Astrocyte (in vitro differentiated cells and primary cell): ENCODE measurements at regions not wholly inside any gene's neighbourhood (a gene's known extent, or its start where the extent isn't known, plus 50 kb on each side); places are given as distances from the start of the nearest gene placed in this dataset.

Source experiments
- DNase-seq: peaks from one replicate; pipeline ENCODE4 v3.0.0-alpha.2; 2010; ENCODE audit warnings: low read depth
- FAIRE-seq: peaks from 2 replicates; lab custom pipeline; 2011; peaks lifted over from hg19 to GRCh38; lab: Jason Lieb, UNC
- H2AFZ ChIP-seq: 2 replicates; pipeline ENCODE4 v1.6.0; 2012; ENCODE audit warnings: low read depth, low read length, inconsistent platforms
- H3K27ac ChIP-seq: 2 replicates; pipeline ENCODE4 v1.5.1; 2011; ENCODE audit warnings: low read depth, low read length, inconsistent platforms
- H3K27me3 ChIP-seq: 2 replicates; pipeline ENCODE4 v1.6.0; 2011; ENCODE audit warnings: low read length, inconsistent platforms; ENCODE audit not compliant: insufficient read depth
- H3K36me3 ChIP-seq: 2 replicates; pipeline ENCODE4 v1.5.1; 2011; ENCODE audit warnings: low read length, inconsistent platforms; ENCODE audit not compliant: insufficient read depth
- H3K4me1 ChIP-seq: 2 replicates; pipeline ENCODE4 v1.5.1; 2011; ENCODE audit warnings: low read length, inconsistent platforms; ENCODE audit not compliant: insufficient read depth
- H3K4me2 ChIP-seq: 2 replicates; pipeline ENCODE4 v1.6.0; 2012; ENCODE audit warnings: low read length, inconsistent platforms
- H3K4me3 ChIP-seq: 2 replicates; pipeline ENCODE4 v1.5.1; 2011; ENCODE audit warnings: low read depth, mild to moderate bottlenecking, low read length, inconsistent platforms; ENCODE audit not compliant: insufficient read depth
- H3K79me2 ChIP-seq: 2 replicates; pipeline ENCODE4 v1.6.0; 2012; ENCODE audit warnings: mild to moderate bottlenecking, low read length, inconsistent platforms; ENCODE audit not compliant: insufficient read depth
- H3K9ac ChIP-seq: 2 replicates; pipeline ENCODE4 v1.6.0; 2012; ENCODE audit warnings: mild to moderate bottlenecking, low read length, inconsistent platforms
- H3K9me3 ChIP-seq: 2 replicates; pipeline ENCODE4 v1.5.1; 2012; ENCODE audit warnings: low read depth, mild to moderate bottlenecking, low read length, inconsistent platforms; ENCODE audit not compliant: insufficient read depth
- H4K20me1 ChIP-seq: 2 replicates; pipeline ENCODE4 v1.6.0; 2012; ENCODE audit warnings: low read length, inconsistent platforms; ENCODE audit not compliant: insufficient read depth
- H3K27ac Mint-ChIP-seq: one replicate; pipeline ENCODE4 v1.8.0; 2021; ENCODE audit warnings: mild to moderate bottlenecking, mixed read lengths; ENCODE audit not compliant: unreplicated experiment
- H3K27me3 Mint-ChIP-seq: one replicate; pipeline ENCODE4 v1.8.0; 2021; ENCODE audit warnings: low read depth, mixed read lengths; ENCODE audit not compliant: unreplicated experiment
- H3K36me3 Mint-ChIP-seq: one replicate; pipeline ENCODE4 v1.8.0; 2021; ENCODE audit warnings: low read depth, mixed read lengths; ENCODE audit not compliant: unreplicated experiment
- H3K4me1 Mint-ChIP-seq: one replicate; pipeline ENCODE4 v1.8.0; 2021; ENCODE audit warnings: low read depth, mixed read lengths; ENCODE audit not compliant: unreplicated experiment
- H3K4me3 Mint-ChIP-seq: one replicate; pipeline ENCODE4 v1.8.0; 2021; ENCODE audit warnings: mild to moderate bottlenecking, moderate library complexity, mixed read lengths; ENCODE audit not compliant: unreplicated experiment
- H3K9me3 Mint-ChIP-seq: one replicate; pipeline ENCODE4 v1.8.0; 2021; ENCODE audit warnings: mild to moderate bottlenecking, mixed read lengths; ENCODE audit not compliant: unreplicated experiment
- EZH2 ChIP-seq: IDR thresholded peaks from 2 replicates; pipeline ENCODE4 v1.6.1; 2012; ENCODE audit warnings: mild to moderate bottlenecking, low read length, inconsistent platforms; ENCODE audit not compliant: insufficient read depth
- TF ChIP-seq, protein P1 (sequence below): IDR thresholded peaks from 2 replicates; pipeline ENCODE4 v1.5.1; 2011; ENCODE audit warnings: low read depth, mild to moderate bottlenecking, inconsistent platforms, low read length, moderate library complexity; ENCODE audit not compliant: insufficient read depth

DNA sequence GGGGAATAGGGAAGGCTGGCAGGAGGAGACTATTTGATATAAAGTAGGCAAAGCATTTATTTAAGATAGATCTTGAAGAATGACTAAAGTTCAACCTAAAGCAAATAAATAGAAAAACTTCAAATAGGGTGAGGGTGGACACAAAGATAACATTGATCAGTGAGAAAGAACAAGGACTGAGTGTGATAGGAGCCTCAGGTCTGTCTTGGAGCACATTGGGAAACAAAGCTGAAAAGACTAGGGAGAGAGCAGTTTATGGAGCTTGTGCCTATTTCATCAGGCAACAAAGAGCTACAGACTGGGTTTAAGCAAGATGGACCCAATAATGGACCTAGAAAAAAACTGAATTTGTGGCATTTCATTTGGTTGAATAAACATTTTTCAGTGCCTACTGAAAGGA, 425.6 kb downstream of the SMARCA1 start:
- Histone ChIP-seq H4K20me1 (no peaks in the 10 kb centered on the region), H3K36me3 (no peaks in the 10 kb centered on the region), H3K4me3 (no peak overlapping the region), H3K4me2 (no peak overlapping the region), H2AFZ (no peak overlapping the region), H3K9ac (no peak overlapping the region), H3K9me3 (no peaks in the 10 kb centered on the region), H3K4me1 (no peaks in the 10 kb centered on the region), H3K79me2 (no peaks in the 10 kb centered on the region), H3K27ac (no peak overlapping the region), H3K27me3 (no peaks in the 10 kb centered on the region)
- DNase-seq: no peak
- FAIRE-seq: no peak
- Mint-ChIP-seq H3K4me1 (peaks cover 5% of the 10 kb centered on the region), H3K9me3 (no peaks in the 10 kb centered on the region), H3K4me3 (no peak overlapping the region), H3K27me3 (no peaks in the 10 kb centered on the region), H3K36me3 (no peaks in the 10 kb centered on the region), H3K27ac (no peak overlapping the region)
- TF ChIP-seq, protein P1, sequence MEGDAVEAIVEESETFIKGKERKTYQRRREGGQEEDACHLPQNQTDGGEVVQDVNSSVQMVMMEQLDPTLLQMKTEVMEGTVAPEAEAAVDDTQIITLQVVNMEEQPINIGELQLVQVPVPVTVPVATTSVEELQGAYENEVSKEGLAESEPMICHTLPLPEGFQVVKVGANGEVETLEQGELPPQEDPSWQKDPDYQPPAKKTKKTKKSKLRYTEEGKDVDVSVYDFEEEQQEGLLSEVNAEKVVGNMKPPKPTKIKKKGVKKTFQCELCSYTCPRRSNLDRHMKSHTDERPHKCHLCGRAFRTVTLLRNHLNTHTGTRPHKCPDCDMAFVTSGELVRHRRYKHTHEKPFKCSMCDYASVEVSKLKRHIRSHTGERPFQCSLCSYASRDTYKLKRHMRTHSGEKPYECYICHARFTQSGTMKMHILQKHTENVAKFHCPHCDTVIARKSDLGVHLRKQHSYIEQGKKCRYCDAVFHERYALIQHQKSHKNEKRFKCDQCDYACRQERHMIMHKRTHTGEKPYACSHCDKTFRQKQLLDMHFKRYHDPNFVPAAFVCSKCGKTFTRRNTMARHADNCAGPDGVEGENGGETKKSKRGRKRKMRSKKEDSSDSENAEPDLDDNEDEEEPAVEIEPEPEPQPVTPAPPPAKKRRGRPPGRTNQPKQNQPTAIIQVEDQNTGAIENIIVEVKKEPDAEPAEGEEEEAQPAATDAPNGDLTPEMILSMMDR: no peak
- TF ChIP-seq EZH2: no peak

DNA sequence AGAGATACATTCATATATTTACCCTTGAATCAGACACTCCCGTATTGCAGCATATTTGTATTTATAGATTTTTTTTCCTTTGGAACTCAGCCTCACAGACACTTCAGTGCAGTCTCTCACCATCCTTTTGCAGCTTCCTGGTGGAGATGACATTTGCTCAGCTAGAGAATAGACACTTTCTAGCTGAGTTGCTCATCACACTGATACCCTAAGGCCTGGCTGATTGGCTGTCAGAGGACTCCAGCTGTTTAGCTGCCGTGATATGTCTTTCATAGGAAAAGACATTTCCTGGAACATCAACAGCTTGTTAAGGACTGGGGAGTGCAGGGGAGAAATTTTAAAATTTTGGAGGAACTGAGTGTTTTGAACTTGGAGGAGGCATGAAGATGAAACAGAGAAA, 429.6 kb downstream of the SMARCA1 start:
- no peak overlapping the region for H3K4me2 ChIP-seq
- no peak for TF ChIP-seq EZH2
- TF ChIP-seq, protein P1: no peak
- no peaks in the 10 kb centered on the region for H4K20me1 ChIP-seq
- no peaks in the 10 kb centered on the region for H3K36me3 Mint-ChIP-seq
- H3K27ac ChIP-seq: no peak overlapping the region
- H3K27me3 Mint-ChIP-seq: no peaks in the 10 kb centered on the region
- no peaks in the 10 kb centered on the region for H3K4me1 Mint-ChIP-seq
- H3K27ac Mint-ChIP-seq: no peak overlapping the region
- H2AFZ ChIP-seq: no peak overlapping the region
- FAIRE-seq: no peak
- H3K4me1 ChIP-seq: no peaks in the 10 kb centered on the region
- no peaks in the 10 kb centered on the region for H3K36me3 ChIP-seq
- no peaks in the 10 kb centered on the region for H3K79me2 ChIP-seq
- H3K9ac ChIP-seq: no peak overlapping the region
- H3K4me3 ChIP-seq: no peak overlapping the region
- H3K27me3 ChIP-seq: no peaks in the 10 kb centered on the region
- no peaks in the 10 kb centered on the region for H3K9me3 Mint-ChIP-seq
- H3K9me3 ChIP-seq: no peaks in the 10 kb centered on the region
- no peak for DNase-seq
- no peak overlapping the region for H3K4me3 Mint-ChIP-seq

DNA sequence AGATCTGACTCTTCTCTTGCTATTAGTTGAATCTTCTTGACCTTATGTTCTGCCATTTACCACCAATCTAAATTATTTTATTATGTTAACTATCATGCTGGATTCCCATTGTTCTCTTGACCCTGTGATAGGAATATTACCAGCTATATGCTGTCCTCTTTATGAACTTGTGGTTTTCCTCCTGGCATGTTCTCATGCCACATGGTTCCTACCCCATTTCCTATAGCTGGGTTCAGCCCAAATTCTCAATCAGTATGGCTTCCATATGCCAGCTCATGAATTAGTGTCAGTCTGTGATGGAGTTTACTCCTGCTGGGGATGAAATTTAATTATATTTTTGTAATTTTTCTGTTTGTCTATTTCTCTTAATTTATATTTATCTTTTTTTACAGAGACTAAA, 430.5 kb downstream of the SMARCA1 start:
- Histone ChIP-seq H3K4me2 (no peak overlapping the region), H3K4me1 (no peaks in the 10 kb centered on the region), H3K9me3 (no peaks in the 10 kb centered on the region), H3K4me3 (no peak overlapping the region), H3K27me3 (no peaks in the 10 kb centered on the region), H2AFZ (no peak overlapping the region), H3K9ac (no peak overlapping the region), H3K79me2 (no peaks in the 10 kb centered on the region), H3K27ac (no peak overlapping the region), H3K36me3 (no peaks in the 10 kb centered on the region), H4K20me1 (no peaks in the 10 kb centered on the region)
- no peaks in the 10 kb centered on the region for H3K27me3 Mint-ChIP-seq
- FAIRE-seq: no peak
- H3K36me3 Mint-ChIP-seq: no peaks in the 10 kb centered on the region
- H3K4me3 Mint-ChIP-seq: no peak overlapping the region
- no peak overlapping the region for H3K27ac Mint-ChIP-seq
- TF ChIP-seq EZH2: no peak
- TF ChIP-seq, protein P1: no peak
- no peaks in the 10 kb centered on the region for H3K9me3 Mint-ChIP-seq
- no peaks in the 10 kb centered on the region for H3K4me1 Mint-ChIP-seq
- DNase-seq: no peak
